ENCODE measurements at regions not wholly inside any gene's neighbourhood (a gene's known extent, or its start where the extent isn't known, plus 50 kb on each side); places are given as distances from the start of the nearest gene placed in this dataset.

DNA sequence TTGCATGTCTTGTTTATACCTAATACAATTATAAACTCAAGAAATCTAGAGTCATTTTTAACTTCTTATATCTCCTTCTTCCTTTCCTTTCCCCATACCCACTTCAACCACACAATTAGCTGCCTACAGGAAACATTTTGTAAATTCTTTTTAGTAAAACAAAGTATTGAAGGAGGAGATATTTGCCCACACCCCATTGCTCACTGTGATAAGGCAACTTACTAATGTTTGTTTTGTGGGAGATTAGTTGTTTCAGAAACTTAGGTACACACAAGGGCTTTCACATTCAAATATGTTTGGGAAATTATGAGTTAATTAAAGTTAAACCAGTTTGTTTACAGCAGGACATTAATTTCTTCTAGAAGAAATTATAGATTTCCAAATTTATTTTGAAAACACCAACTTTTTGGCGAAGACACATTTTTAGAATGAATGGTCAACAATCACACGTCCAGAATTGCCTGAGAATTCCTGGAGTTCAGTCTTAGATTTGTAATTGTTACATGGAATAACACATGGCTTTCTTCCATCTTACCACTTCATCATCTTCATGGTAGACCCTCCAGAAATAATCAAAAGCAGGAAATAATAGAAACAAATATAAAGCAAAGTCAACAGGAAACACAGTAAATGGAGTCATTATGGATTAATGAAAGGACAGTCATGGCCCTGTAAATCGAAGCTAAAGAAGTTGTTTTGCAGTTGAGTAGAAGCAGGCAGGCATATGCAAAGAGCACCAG lies 62.5 kb upstream of the RAB27B start:
- Histone ChIP-seq H3K27me3 (ENCODE audit: insufficient read depth, low read length, poor library complexity) (no peaks in the 10 kb centered on the region), H2BK15ac (replicated peaks; ENCODE audit: low read depth) (no peak overlapping the region), H3K27ac (ENCODE audit: low read depth, low read length) (no peak overlapping the region), H3K36me3 (ENCODE audit: control insufficient read depth, insufficient read depth, low read length) (no peaks in the 10 kb centered on the region), H3K79me2 (ENCODE audit: control insufficient read depth, insufficient read depth, low read length) (no peaks in the 10 kb centered on the region), H2BK120ac (ENCODE audit: low read depth, low read length) (no peak overlapping the region), H3K9ac (ENCODE audit: low read length) (no peak overlapping the region), H3K56ac (ENCODE audit: low read length) (no peak overlapping the region), H3K4me2 (ENCODE audit: low read length) (no peak overlapping the region), H3K79me1 (ENCODE audit: low read length) (no peaks in the 10 kb centered on the region), H3K4ac (ENCODE audit: low read depth, low read length) (no peak overlapping the region), H3K4me1 (ENCODE audit: control insufficient read depth, low read depth, low read length) (peaks cover 8% of the 10 kb centered on the region), H4K8ac (ENCODE audit: low read depth, low read length) (no peak overlapping the region), H3K23ac (ENCODE audit: low read length) (no peak overlapping the region), H2BK5ac (ENCODE audit: low read length) (no peak overlapping the region), H3K18ac (ENCODE audit: low read length) (no peak overlapping the region), H3K4me3 (ENCODE audit: low read length) (no peak overlapping the region), H2AK5ac (ENCODE audit: low read length) (no peak overlapping the region), H4K5ac (ENCODE audit: low read length) (no peak overlapping the region)
- no CpG with 5 or more reads among the region's 3 CpGs for WGBS (ENCODE audit: extremely low coverage, insufficient coverage, low lambda C conversion rate)
- DNase-seq = no peak

DNA sequence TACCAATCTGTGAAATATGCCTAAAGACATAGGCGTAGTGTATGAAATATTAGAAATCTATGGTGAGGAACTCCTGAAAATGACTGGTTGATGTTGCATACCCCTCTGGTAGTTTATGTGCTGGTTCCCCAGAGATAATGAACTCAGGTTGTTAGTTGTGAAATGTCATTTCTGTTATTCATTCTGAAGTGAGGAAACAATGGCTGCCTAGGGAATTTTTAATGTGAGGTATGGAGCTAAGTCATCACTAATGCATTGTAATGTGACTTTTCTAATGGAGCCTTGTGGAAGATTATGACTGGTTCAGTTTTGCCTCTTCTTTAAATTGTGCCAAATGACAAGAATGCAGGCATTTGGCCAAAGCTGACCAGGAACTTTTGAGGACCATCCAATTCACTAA lies 61.6 kb upstream of the RAB27B start:
- H4K5ac ChIP-seq (ENCODE audit: low read length) = no peak overlapping the region
- no peak overlapping the region for H2AK5ac ChIP-seq (ENCODE audit: low read length)
- no peak overlapping the region for H2BK120ac ChIP-seq (ENCODE audit: low read depth, low read length)
- H3K27ac ChIP-seq (ENCODE audit: low read depth, low read length) = no peak overlapping the region
- H2BK15ac ChIP-seq (replicated peaks; ENCODE audit: low read depth) = no peak overlapping the region
- H3K18ac ChIP-seq (ENCODE audit: low read length) = no peak overlapping the region
- H3K36me3 ChIP-seq (ENCODE audit: control insufficient read depth, insufficient read depth, low read length) = no peaks in the 10 kb centered on the region
- H3K23ac ChIP-seq (ENCODE audit: low read length) = no peak overlapping the region
- no peak overlapping the region for H4K8ac ChIP-seq (ENCODE audit: low read depth, low read length)
- H3K4me1 ChIP-seq (ENCODE audit: control insufficient read depth, low read depth, low read length) = peaks cover 8% of the 10 kb centered on the region
- H3K56ac ChIP-seq (ENCODE audit: low read length) = no peak overlapping the region
- H3K79me2 ChIP-seq (ENCODE audit: control insufficient read depth, insufficient read depth, low read length) = no peaks in the 10 kb centered on the region
- no peak overlapping the region for H3K4me2 ChIP-seq (ENCODE audit: low read length)
- no peak overlapping the region for H3K9ac ChIP-seq (ENCODE audit: low read length)
- H3K79me1 ChIP-seq (ENCODE audit: low read length) = no peaks in the 10 kb centered on the region
- no CpG with 5 or more reads among the region's 1 CpG for WGBS (ENCODE audit: extremely low coverage, insufficient coverage, low lambda C conversion rate)
- no peak overlapping the region for H3K4me3 ChIP-seq (ENCODE audit: low read length)
- H2BK5ac ChIP-seq (ENCODE audit: low read length) = no peak overlapping the region
- no peaks in the 10 kb centered on the region for H3K27me3 ChIP-seq (ENCODE audit: insufficient read depth, low read length, poor library complexity)
- no peak for DNase-seq
- H3K4ac ChIP-seq (ENCODE audit: low read depth, low read length) = no peak overlapping the region

DNA sequence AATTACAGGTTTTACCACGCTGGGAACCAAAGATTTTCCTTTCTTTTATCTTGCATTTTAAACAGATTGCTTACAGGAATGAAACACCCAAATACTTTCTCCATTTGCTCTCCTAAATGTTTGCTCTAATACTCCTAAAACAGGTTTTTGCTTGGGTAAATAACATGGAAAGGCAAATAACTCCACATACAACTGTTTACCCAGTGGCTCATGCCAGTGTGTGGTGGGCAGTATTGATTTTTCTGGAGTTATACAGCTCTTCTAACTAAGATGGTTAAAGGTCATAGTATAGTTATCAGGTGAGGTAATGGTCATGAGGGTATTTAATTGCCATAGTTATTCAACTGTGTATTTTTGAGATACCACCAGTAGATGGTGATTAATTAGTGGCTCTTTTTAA lies 61.2 kb upstream of the RAB27B start:
- Histone ChIP-seq H3K4me2 (ENCODE audit: low read length) (no peak overlapping the region), H3K9ac (ENCODE audit: low read length) (no peak overlapping the region), H3K4me3 (ENCODE audit: low read length) (no peak overlapping the region), H4K8ac (ENCODE audit: low read depth, low read length) (no peak overlapping the region), H3K18ac (ENCODE audit: low read length) (no peak overlapping the region), H3K4ac (ENCODE audit: low read depth, low read length) (no peak overlapping the region), H2BK5ac (ENCODE audit: low read length) (no peak overlapping the region), H3K27me3 (ENCODE audit: insufficient read depth, low read length, poor library complexity) (no peaks in the 10 kb centered on the region), H3K23ac (ENCODE audit: low read length) (no peak overlapping the region), H3K36me3 (ENCODE audit: control insufficient read depth, insufficient read depth, low read length) (no peaks in the 10 kb centered on the region), H2AK5ac (ENCODE audit: low read length) (no peak overlapping the region), H2BK120ac (ENCODE audit: low read depth, low read length) (no peak overlapping the region), H3K56ac (ENCODE audit: low read length) (no peak overlapping the region), H3K4me1 (ENCODE audit: control insufficient read depth, low read depth, low read length) (peaks cover 8% of the 10 kb centered on the region), H4K5ac (ENCODE audit: low read length) (no peak overlapping the region), H3K79me1 (ENCODE audit: low read length) (no peaks in the 10 kb centered on the region), H3K79me2 (ENCODE audit: control insufficient read depth, insufficient read depth, low read length) (no peaks in the 10 kb centered on the region), H2BK15ac (replicated peaks; ENCODE audit: low read depth) (no peak overlapping the region), H3K27ac (ENCODE audit: low read depth, low read length) (no peak overlapping the region)
- no CpG with 5 or more reads among the region's 1 CpG for WGBS (ENCODE audit: extremely low coverage, insufficient coverage, low lambda C conversion rate)
- DNase-seq = no peak

DNA sequence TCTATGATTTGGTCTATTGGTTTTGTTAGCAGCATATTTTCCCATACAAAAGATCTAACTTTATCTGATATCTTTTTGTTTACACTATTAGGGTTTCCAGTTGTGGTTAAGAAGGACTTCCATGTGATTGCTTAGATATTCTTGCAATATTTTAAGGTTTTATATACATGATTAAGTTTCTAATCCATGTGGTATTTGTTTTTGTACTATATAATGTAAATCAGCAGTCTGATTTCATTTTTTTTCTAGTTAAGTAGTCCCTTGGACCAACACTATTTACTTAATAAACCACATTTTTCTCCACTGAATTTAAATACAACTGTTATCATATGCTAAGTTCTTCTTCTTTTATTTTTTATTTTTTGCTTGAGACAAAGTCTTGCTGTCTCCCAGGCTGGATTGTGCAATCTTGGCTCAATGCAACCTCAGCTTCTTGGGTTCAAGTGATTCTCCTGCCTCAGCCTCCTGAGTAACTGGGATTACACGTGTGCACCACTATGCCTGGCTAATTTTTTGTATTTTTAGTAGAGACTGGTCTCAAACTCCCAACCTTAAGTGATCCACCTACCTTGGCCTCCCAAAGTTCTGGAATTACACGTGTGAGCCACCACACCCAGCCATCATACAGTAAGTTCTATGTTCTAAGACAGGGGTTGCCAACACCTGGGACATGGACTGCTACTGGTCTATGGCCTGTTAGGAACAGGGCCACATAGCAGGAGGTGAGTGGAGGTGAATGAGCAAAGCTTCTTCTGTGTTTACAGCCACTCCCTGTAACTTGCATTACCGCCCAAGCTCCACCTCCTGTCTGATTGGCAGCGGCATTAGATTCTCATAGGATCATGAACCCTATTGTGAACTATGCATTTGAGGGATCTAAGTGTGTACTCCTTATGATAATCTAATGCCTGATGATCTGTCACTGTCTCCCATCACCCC lies 58.5 kb upstream of the RAB27B start:
- H3K27ac ChIP-seq (ENCODE audit: low read depth, low read length) = no peak overlapping the region
- WGBS (ENCODE audit: extremely low coverage, insufficient coverage, low lambda C conversion rate) = no CpG with 5 or more reads among the region's 4 CpGs

DNA sequence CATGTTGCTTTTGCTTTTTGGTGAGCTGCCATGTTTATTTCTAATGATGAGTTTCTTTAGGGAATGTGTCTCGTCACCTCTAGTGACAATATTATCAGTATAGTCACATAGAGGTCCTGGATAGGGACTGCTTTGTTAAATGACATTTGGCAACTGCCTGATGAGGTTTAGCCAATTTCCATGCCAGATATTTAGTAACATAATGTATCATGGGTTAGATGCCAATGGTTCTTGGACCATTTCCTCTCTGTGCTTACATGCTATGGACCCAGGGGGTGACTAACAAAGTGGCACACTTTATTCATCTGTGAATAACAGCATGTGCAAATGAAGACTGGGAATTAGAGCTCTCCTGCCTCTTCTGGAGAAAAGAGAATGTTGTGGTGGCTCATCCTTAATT lies 56.2 kb upstream of the RAB27B start:
- Histone ChIP-seq H3K4me2 (ENCODE audit: low read length) (no peak overlapping the region), H3K9ac (ENCODE audit: low read length) (no peak overlapping the region), H3K4me3 (ENCODE audit: low read length) (no peak overlapping the region), H2AK5ac (ENCODE audit: low read length) (no peak overlapping the region), H3K79me2 (ENCODE audit: control insufficient read depth, insufficient read depth, low read length) (no peaks in the 10 kb centered on the region), H3K27me3 (ENCODE audit: insufficient read depth, low read length, poor library complexity) (no peaks in the 10 kb centered on the region), H2BK120ac (ENCODE audit: low read depth, low read length) (no peak overlapping the region), H4K5ac (ENCODE audit: low read length) (no peak overlapping the region), H3K27ac (ENCODE audit: low read depth, low read length) (no peak overlapping the region), H3K23ac (ENCODE audit: low read length) (no peak overlapping the region), H4K8ac (ENCODE audit: low read depth, low read length) (no peak overlapping the region), H3K56ac (ENCODE audit: low read length) (no peak overlapping the region), H3K4me1 (ENCODE audit: control insufficient read depth, low read depth, low read length) (no peaks in the 10 kb centered on the region), H3K4ac (ENCODE audit: low read depth, low read length) (no peak overlapping the region), H3K36me3 (ENCODE audit: control insufficient read depth, insufficient read depth, low read length) (no peaks in the 10 kb centered on the region), H3K18ac (ENCODE audit: low read length) (no peak overlapping the region), H2BK5ac (ENCODE audit: low read length) (no peak overlapping the region), H2BK15ac (replicated peaks; ENCODE audit: low read depth) (no peak overlapping the region), H3K79me1 (ENCODE audit: low read length) (no peaks in the 10 kb centered on the region)
- DNase-seq = no peak
- WGBS (ENCODE audit: extremely low coverage, insufficient coverage, low lambda C conversion rate) = no CpG with 5 or more reads among the region's 1 CpG

More for the DNA sequence above, 58.5 kb upstream of the RAB27B start:
- Histone ChIP-seq H3K79me1 (ENCODE audit: low read length) (no peaks in the 10 kb centered on the region), H3K9ac (ENCODE audit: low read length) (no peak overlapping the region), H3K36me3 (ENCODE audit: control insufficient read depth, insufficient read depth, low read length) (no peaks in the 10 kb centered on the region), H2BK15ac (replicated peaks; ENCODE audit: low read depth) (no peak overlapping the region), H3K4ac (ENCODE audit: low read depth, low read length) (no peak overlapping the region), H2BK5ac (ENCODE audit: low read length) (no peak overlapping the region), H3K56ac (ENCODE audit: low read length) (no peak overlapping the region), H3K18ac (ENCODE audit: low read length) (no peak overlapping the region), H2BK120ac (ENCODE audit: low read depth, low read length) (no peak overlapping the region), H3K27me3 (ENCODE audit: insufficient read depth, low read length, poor library complexity) (no peaks in the 10 kb centered on the region), H4K5ac (ENCODE audit: low read length) (no peak overlapping the region), H3K23ac (ENCODE audit: low read length) (no peak overlapping the region), H3K79me2 (ENCODE audit: control insufficient read depth, insufficient read depth, low read length) (no peaks in the 10 kb centered on the region), H3K4me3 (ENCODE audit: low read length) (no peak overlapping the region), H4K8ac (ENCODE audit: low read depth, low read length) (no peak overlapping the region), H3K4me1 (ENCODE audit: control insufficient read depth, low read depth, low read length) (no peaks in the 10 kb centered on the region), H2AK5ac (ENCODE audit: low read length) (no peak overlapping the region), H3K4me2 (ENCODE audit: low read length) (no peak overlapping the region)
- DNase-seq = no peak

Measured in mesendoderm (in vitro differentiated cells).